SK-N-DZ (cell line): ENCODE measurements at regions not wholly inside any gene's neighbourhood (a gene's known extent, or its start where the extent isn't known, plus 50 kb on each side); places are given as distances from the start of the nearest gene placed in this dataset.

Source experiments
- DNase-seq: peaks from one replicate; pipeline ENCODE4 v3.0.0-alpha.2; 2015; ENCODE audit warnings: low spot score

DNA sequence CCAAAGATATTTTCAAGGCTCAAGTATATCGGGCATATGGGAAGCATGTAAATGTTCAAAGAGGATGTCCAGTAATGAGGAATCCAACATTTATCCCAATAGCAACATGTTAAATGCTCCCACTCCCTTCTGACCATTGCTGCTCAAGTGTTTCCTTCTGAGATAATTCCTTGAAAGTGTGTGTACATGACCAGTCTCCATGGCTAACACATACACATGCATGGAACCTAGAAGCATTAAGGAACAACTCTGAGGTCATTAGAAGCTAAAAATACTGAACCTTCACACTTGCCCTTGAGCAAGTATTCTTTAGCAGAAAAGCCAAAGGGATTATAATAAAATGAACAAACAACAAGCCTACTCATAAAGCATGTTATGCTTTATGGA, 433.8 kb upstream of the TCF4 start:
- no peak for DNase-seq

DNA sequence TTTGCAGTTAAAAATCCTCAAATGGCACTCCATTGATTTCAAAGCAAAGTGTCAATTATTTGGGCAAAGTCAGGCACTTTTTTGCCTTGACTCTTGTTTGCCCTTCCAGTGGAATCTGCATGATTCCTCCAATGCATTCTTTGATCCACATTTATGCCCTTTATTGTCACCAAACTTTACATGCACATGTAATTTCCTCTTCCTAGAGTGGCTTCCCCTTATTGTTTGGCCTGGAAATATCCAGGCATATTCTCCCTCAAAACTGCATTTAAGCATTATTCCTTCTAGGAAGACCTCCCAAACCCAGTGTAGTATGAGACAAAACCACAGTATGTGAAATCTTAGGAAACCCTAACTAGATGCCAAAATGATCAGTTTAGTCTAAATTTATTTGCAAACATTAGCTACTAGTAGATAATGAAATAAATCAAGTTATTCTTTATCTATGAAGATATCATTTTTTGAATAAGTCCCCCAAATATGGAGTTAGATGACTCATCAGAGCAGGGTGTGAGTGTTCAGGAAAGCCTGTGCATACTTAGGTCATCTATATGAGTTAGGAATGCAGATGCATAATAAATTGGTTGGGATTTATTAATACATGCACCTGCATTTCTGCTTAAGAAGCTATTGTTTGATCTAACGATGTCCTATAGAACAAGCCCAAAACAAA, 433.3 kb upstream of the TCF4 start:
- DNase-seq = no peak

DNA sequence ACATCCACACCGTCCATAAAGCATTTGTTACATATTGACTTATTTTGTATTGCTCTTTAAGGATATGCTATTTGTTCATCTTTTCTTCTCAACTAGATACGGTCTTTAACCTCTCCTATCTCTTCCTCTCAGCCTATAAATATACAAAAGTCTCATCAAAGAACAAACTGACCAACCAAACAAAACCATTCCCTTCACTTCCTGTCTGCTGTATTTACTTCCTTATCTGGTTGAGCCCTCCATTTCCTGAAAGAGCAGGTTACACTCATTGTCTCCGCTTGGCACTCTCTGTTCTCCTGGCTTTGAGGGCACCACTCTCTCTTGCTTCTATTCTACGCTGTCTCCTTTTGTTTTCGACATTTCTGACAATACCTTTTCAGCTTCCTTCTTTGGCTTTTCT, 431.9 kb upstream of the TCF4 start:
- DNase-seq = no peak

DNA sequence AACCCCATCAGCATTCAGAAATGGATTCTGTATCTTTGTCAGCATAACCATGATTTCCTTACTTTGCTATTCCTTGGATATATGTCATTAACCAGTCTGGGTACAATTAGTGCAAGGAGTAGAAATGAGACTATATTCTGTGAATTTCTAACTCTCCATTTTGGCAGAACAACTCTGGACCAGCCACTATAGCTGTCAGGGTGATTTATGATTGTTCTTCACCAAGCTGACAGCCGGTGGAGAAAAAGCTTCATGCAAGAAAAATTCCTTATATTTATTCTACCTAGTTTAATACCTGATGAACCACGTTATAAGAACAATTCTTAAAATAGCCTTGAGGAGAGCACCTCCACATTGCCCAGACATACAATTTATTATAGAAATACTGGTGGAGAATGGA, 431.2 kb upstream of the TCF4 start:
- DNase-seq = no peak

DNA sequence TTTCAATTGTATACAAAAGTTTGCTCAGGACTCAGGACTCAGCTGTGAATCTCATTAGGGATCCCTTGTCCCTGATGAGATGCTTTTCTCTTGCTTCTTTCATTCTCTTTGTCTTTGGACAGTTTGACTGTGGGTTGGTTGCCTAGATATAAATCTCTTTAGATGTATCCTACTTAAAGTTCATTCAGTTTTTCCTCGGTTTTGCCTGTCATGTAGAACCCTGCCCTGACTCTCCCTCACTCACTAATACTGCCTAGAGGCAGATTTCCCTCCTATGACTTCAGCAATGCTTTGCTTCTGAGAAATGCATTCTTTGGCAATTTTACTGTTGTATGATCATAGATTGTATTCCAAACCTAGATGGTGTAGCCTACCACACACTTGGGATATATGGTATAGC, 421.4 kb upstream of the TCF4 start:
- DNase-seq = no peak

DNA sequence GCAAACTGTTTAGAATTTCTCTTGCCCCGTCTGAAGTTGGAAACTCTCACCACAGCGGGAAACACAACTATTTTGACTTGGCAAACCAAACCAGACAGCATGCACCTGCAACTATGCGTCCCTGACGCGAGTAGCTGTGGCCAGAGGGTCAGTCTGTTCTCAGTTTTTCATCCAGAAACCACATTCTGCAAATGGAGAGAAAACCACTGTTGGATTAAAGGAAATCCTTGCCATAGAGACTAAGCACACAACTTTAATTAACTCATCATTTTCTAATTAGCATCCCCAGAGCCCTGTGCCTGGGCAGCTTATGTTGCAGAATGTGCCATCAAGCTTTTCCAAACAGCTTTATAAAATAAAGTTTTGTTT, 415.7 kb upstream of the TCF4 start:
- no peak for DNase-seq

- DNase-seq = no peak
Measured at GRCh38 chr18:56003009-56003719, 415.2 kb upstream of the TCF4 start.

DNA sequence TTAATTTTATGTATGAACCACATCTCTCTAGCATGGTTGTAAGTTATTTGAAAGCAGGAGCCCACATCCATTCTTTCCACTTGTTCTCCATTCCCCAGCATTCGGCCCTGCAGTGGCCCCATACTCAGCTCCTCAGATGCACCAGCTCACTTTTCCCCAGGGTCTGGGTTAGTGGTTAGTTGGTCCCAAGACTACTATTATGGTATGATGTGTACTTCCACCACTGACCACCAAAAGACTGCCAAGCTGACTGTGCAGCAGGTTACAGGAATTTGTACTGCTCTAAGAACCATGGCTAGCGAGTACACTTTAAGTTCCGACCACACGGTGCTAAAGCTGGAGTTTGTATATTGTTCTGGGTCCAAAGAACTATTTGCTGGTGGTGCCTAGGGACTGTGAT, 413.6 kb upstream of the TCF4 start:
- DNase-seq = no peak

DNA sequence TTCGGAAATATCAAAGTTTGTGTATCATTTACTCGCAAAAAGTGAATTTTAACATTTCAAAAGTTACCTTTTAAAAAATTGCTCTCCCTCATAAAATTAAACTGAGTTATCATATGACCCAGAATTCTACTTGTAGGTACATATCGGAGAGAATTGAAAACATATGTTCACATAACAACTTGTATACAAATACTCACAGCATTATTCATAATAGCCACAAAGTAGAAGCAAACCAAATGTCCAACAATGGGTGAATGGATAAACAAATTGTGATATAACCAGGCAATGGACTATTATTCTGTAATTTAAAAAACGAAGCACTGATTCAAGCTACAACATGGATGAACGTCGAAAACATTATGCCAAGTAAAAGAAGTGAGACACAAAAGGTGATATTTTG, 412.0 kb upstream of the TCF4 start:
- no peak for DNase-seq

GRCh38 chr18:55999641-56000040, 411.6 kb upstream of the TCF4 start:
- no peak for DNase-seq

DNA sequence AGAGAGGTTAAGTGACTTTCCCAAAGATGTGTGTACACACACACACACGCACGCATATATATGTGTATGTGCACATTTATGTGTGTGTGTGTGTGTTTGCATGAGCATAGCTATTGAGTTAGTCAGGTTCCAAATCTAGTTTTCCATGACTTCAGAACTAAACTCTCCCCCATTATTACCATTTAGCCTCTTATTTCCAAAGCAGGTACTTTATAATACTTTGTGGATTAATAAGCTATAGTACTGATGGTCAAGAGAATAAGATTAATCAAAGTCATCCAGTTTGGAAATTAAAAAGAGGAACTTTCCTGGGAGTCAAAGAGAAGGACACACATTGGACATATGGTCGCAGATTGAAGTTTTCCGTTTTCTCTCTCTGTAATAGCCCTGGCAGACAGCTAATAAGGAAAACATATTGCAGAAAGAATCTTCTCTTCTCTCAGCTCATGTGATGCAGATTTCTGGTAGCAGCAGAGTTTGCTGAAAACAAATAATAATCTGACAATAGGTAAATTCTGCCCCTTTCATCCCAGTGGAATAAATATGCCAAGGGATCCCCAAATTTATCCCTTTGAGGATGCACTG, 410.9 kb upstream of the TCF4 start:
- no peak for DNase-seq

DNA sequence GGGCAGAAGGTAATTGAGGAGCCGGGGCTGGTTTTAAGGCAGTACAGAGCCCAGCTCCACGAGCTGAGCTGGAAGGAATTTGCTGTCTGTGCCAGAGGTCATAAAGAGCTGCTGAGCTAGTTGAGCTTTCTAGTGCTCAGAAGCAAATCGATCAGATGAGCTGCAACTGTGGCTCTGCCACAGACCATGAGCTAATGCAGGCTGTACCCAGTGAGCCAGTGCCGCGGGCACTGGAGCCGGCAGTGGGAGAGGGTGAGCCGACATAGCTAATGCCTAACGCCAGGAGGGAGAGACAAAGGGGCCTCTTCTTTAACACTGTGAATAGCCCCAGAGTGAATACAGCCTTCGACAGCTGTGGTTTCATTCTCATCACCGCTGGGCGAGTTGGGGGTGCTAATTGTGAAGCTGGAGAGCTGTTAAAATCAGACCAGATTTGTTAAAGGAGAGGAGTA, 410.1 kb upstream of the TCF4 start:
- DNase-seq = no peak

GRCh38 chr18:55997151-55997561, 409.2 kb upstream of the TCF4 start:
- DNase-seq = no peak

GRCh38 chr18:55996717-55997116, 408.7 kb upstream of the TCF4 start:
- DNase-seq = no peak

- DNase-seq = no peak
Measured at GRCh38 chr18:55990186-55990585, 402.2 kb upstream of the TCF4 start.

DNA sequence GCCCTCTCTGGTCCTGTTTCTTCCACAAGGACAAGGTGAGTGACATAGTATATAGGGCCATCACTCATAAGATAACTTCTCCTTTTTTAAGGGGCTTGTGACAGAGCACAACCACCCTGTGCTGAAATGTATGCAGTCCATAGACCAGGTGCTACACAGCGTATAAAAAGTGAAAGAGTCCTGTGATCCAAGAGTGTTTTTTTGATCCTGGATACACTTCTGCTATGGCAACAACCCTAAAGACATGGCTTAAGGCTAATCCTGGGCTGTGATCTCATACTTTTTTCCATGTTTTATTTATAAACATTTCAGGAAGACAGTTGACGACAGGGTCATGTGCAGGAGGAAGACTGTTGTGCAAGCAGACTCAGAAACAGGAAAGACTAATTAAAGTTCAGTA, 400.5 kb upstream of the TCF4 start:
- no peak for DNase-seq

- DNase-seq = no peak
Measured at GRCh38 chr18:55983433-55983832, 395.4 kb upstream of the TCF4 start.

DNA sequence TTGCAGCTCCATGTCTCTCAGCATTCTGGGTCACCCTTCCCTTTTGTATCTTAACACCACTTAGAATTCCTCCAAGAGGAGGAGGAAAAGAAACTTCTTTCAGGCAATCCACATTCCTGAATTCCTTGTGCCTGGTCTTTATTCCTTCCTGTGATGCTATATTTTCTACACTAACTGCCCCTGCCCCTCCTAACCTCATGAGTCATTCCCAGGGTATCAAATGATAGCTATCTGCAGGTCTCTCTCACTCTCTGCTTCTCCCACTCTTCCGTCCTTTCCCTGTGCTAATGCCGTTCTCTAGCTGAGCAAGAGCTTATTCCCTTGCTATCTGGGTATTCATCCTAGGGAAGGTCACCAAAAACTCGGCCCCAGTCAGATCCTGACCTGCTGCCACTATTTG, 395.0 kb upstream of the TCF4 start:
- DNase-seq = no peak

GRCh38 chr18:55981712-55982475, 393.9 kb upstream of the TCF4 start:
- DNase-seq = no peak

DNA sequence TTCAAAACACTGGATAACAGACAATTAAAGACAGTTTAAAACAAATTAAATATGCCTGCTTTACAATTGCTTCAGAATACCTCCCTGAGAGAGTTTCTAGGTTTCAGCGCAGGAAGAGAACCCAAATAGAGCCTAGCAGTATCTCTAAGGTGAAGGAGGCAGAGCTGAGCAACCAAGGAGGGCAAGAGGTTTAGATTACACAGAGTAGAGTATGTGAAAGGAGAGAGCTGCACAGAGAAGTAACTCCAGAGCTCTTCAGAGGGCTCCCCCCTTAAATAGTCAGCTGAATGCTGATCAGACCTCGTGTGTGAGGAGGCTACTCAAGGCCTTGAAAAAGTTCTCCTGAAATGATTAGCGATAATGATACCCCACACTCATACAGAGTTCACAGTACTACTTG, 386.5 kb upstream of the TCF4 start:
- no peak for DNase-seq

GRCh38 chr18:55968550-55968949, 380.6 kb upstream of the TCF4 start:
- no peak for DNase-seq

- no peak for DNase-seq
Measured at GRCh38 chr18:55967019-55967418, 379.0 kb upstream of the TCF4 start.

GRCh38 chr18:55964171-55964570, 376.2 kb upstream of the TCF4 start:
- DNase-seq = no peak
